ENCODE measurements at regions not wholly inside any gene's neighbourhood (a gene's known extent, or its start where the extent isn't known, plus 50 kb on each side); places are given as distances from the start of the nearest gene placed in this dataset.

GRCh38 chr12:116454950-116455447 lies 104.2 kb upstream of the MAP1LC3B2 start:
- TF ChIP-seq EZH2 (IDR thresholded peaks at IDR 0.05; ENCODE audit: borderline replicate concordance) (no peak), CTCF (IDR thresholded peaks at IDR 0.05; ENCODE audit: poor library complexity) (no peak), EZH2phosphoT487 (IDR thresholded peaks at IDR 0.05; ENCODE audit: low read depth, severe bottlenecking, unreplicated experiment) (no peak)

All from hepatocyte (in vitro differentiated cells).